Uterus (tissue), 2 donors: ENCODE measurements at regions not wholly inside any gene's neighbourhood (a gene's known extent, or its start where the extent isn't known, plus 50 kb on each side); places are given as distances from the start of the nearest gene placed in this dataset.

Experiments used
- CTCF ChIP-seq, 4 experiments: fragments of 200-600 bp in 2 of 4; fragments of 450-650 bp in 2 of 4; sonication (generic) in 2 of 4; IDR thresholded peaks; one replicate each; pipeline ENCODE4 v1.5.1; 2016 to 2019; ENCODE audit warnings: antibody characterized with exemption in 4 of 4, mild to moderate bottlenecking in 2 of 4, moderate library complexity in 1 of 4
- POLR2A ChIP-seq, 2 donors: fragments of 450-650 bp; IDR thresholded peaks; one replicate each; pipeline ENCODE4 v1.6.1; 2016; ENCODE audit warnings: antibody characterized with exemption in 2 of 2, mild to moderate bottlenecking in 1 of 2, moderate library complexity in 1 of 2

GRCh38 chr2:22136446-22136845, 1012.7 kb downstream of the TDRD15 start:
- TF ChIP-seq CTCF (IDR thresholded peaks at IDR 0.05), result no peak
- TF ChIP-seq POLR2A (IDR thresholded peaks at IDR 0.05), result no peak
